ENCODE measurements at regions not wholly inside any gene's neighbourhood (a gene's known extent, or its start where the extent isn't known, plus 50 kb on each side); places are given as distances from the start of the nearest gene placed in this dataset.

- Histone ChIP-seq H4K20me1 (ENCODE audit: control insufficient read depth, insufficient read depth) (no peaks in the 10 kb centered on the region), H3K79me2 (ENCODE audit: control insufficient read depth, insufficient read depth, low read length) (no peaks in the 10 kb centered on the region), H3K4me3 (no peak overlapping the region), H3K4me1 (ENCODE audit: control insufficient read depth, insufficient read depth, low read length) (no peaks in the 10 kb centered on the region), H3K4me2 (ENCODE audit: control insufficient read depth, insufficient read depth) (no peak overlapping the region), H3K27ac (ENCODE audit: control insufficient read depth, insufficient read depth) (no peak overlapping the region), H3K27me3 (replicated peaks in 1 of 2; ENCODE audit: control insufficient read depth in 2 of 2, insufficient read depth in 2 of 2, low read length in 1 of 2) (no peaks in the 10 kb centered on the region), H3K36me3 (ENCODE audit: control insufficient read depth in 2 of 2, insufficient read depth in 2 of 2, low read length in 1 of 2) (no peaks in the 10 kb centered on the region), H3K9ac (ENCODE audit: control insufficient read depth, insufficient read depth, low read length) (no peak overlapping the region), H2AFZ (ENCODE audit: control insufficient read depth, low read depth, low read length) (no peak overlapping the region), H3K9me3 (replicated peaks; ENCODE audit: control insufficient read depth, insufficient read depth, low read length) (no peaks in the 10 kb centered on the region)
- RAD21 ChIA-PET (ENCODE audit: unreplicated experiment), result no interaction called here
- in situ Hi-C loops (cut with MboI) (no loop called here), intact Hi-C loops (cut with micrococcal nuclease; ENCODE audit: unreplicated experiment) (no loop called here)
- 19% methylated on average over 6 of the region's 6 CpGs for WGBS (ENCODE audit: insufficient coverage, insufficient replicate concordance, low lambda C conversion rate, missing lambda C conversion rate)
- DNase-seq (ENCODE audit: low read depth, low spot score), result no peak
- SMC1A ChIA-PET (ENCODE audit: uncharacterized antibody, unreplicated experiment), result no interaction called here
- no peak for ATAC-seq
- FAIRE-seq, result no peak
- BruUV-seq (replicated peaks), result no TSS peak
- TF ChIP-seq, protein P1, sequence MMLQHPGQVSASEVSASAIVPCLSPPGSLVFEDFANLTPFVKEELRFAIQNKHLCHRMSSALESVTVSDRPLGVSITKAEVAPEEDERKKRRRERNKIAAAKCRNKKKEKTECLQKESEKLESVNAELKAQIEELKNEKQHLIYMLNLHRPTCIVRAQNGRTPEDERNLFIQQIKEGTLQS (IDR thresholded peaks at IDR 0.05; ENCODE audit: borderline replicate concordance, extremely low read depth, low read depth, low read length), result no peak
- TF ChIP-seq RB1 (IDR thresholded peaks at IDR 0.05; ENCODE audit: borderline replicate concordance), result no peak
- TF ChIP-seq ZNF687 (IDR thresholded peaks at IDR 0.05), result no peak
- no peak for TF ChIP-seq NFIC (IDR thresholded peaks at IDR 0.05; ENCODE audit: low read depth, low read length)
- TF ChIP-seq BACH1 (IDR thresholded peaks at IDR 0.05; ENCODE audit: borderline replicate concordance), result no peak
- no peak for TF ChIP-seq NR2F1 (conservative IDR thresholded peaks at IDR 0.05)
- TF ChIP-seq MEF2B (IDR thresholded peaks at IDR 0.05; ENCODE audit: partially characterized antibody, poor library complexity, severe bottlenecking), result no peak
- no peak for TF ChIP-seq ASH2L (IDR thresholded peaks at IDR 0.05; ENCODE audit: borderline replicate concordance, low read depth)
- CTCF ChIA-PET, result no interaction called here
- POLR2A ChIA-PET, result no interaction called here
Observed at GRCh38 chr2:123870206-123870880, 154.7 kb upstream of the CNTNAP5 start.
